ENCODE measurements at regions not wholly inside any gene's neighbourhood (a gene's known extent, or its start where the extent isn't known, plus 50 kb on each side); places are given as distances from the start of the nearest gene placed in this dataset.

- no peak for DNase-seq
Observed at GRCh38 chr14:42806909-42807315, 1200.2 kb downstream of the LRFN5 start.

- no peak for DNase-seq
Observed at GRCh38 chr14:42804141-42804540, 1197.5 kb downstream of the LRFN5 start.

- DNase-seq: no peak
Observed at GRCh38 chr14:42802346-42802745, 1195.7 kb downstream of the LRFN5 start.

GRCh38 chr14:42792166-42792565 is 1185.5 kb downstream of the LRFN5 start:
- DNase-seq: no peak

- DNase-seq: no peak
Observed at GRCh38 chr14:42782754-42783153, 1176.1 kb downstream of the LRFN5 start.

- DNase-seq: no peak
Observed at GRCh38 chr14:42778984-42779383, 1172.3 kb downstream of the LRFN5 start.

- no peak for DNase-seq
Observed at GRCh38 chr14:42750771-42751170, 1144.1 kb downstream of the LRFN5 start.

GRCh38 chr14:42742084-42742483 is 1135.4 kb downstream of the LRFN5 start:
- no peak for DNase-seq

- DNase-seq: no peak
Observed at GRCh38 chr14:42736408-42736807, 1129.7 kb downstream of the LRFN5 start.

- DNase-seq: no peak
Observed at GRCh38 chr14:42734041-42734440, 1127.4 kb downstream of the LRFN5 start.

- no peak for DNase-seq
Observed at GRCh38 chr14:42732005-42732404, 1125.3 kb downstream of the LRFN5 start.

- no peak for DNase-seq
Observed at GRCh38 chr14:42731480-42731879, 1124.8 kb downstream of the LRFN5 start.

GRCh38 chr14:42729681-42730080 is 1123.0 kb downstream of the LRFN5 start:
- no peak for DNase-seq

GRCh38 chr14:42719391-42719790 is 1112.7 kb downstream of the LRFN5 start:
- no peak for DNase-seq

GRCh38 chr14:42715316-42715715 is 1108.6 kb downstream of the LRFN5 start:
- no peak for DNase-seq

- no peak for DNase-seq
Observed at GRCh38 chr14:42710071-42710470, 1103.4 kb downstream of the LRFN5 start.

- DNase-seq: no peak
Observed at GRCh38 chr14:42703501-42703900, 1096.8 kb downstream of the LRFN5 start.

GRCh38 chr14:42687421-42687820 is 1080.7 kb downstream of the LRFN5 start:
- DNase-seq: no peak

GRCh38 chr14:42683707-42684106 is 1077.0 kb downstream of the LRFN5 start:
- no peak for DNase-seq

- no peak for DNase-seq
Observed at GRCh38 chr14:42676636-42677035, 1070.0 kb downstream of the LRFN5 start.

GRCh38 chr14:42673963-42674362 is 1067.3 kb downstream of the LRFN5 start:
- no peak for DNase-seq

GRCh38 chr14:42671636-42672035 is 1065.0 kb downstream of the LRFN5 start:
- DNase-seq: no peak

GRCh38 chr14:42665083-42665482 is 1058.4 kb downstream of the LRFN5 start:
- DNase-seq: no peak

- no peak for DNase-seq
Observed at GRCh38 chr14:42664190-42664589, 1057.5 kb downstream of the LRFN5 start.

GRCh38 chr14:42654707-42655106 is 1048.0 kb downstream of the LRFN5 start:
- no peak for DNase-seq

Measured in amygdala (tissue), 56 donors.